OCI-LY1 (cell line): ENCODE measurements at regions not wholly inside any gene's neighbourhood (a gene's known extent, or its start where the extent isn't known, plus 50 kb on each side); places are given as distances from the start of the nearest gene placed in this dataset.

Experiments used
- H2AFZ ChIP-seq: fragments of 200-600 bp; sonication (generic), shearing (Covaris generic); 2 replicates; pipeline ENCODE4 v1.6.0; 2014; ENCODE audit warnings: antibody characterized with exemption, mild to moderate bottlenecking, low read length
- H3F3A ChIP-seq: fragments of 200-600 bp; sonication (generic), shearing (Covaris generic); 2 replicates; pipeline ENCODE4 v1.6.0; 2014; ENCODE audit warnings: mild to moderate bottlenecking, antibody characterized with exemption, low read length, moderate library complexity; ENCODE audit not compliant: insufficient read depth
- H3K27ac ChIP-seq: fragments of 200-600 bp; sonication (generic); 2 replicates; pipeline ENCODE4 v1.5.1; 2014; ENCODE audit warnings: low read length, mixed run types, mild to moderate bottlenecking, low read depth; ENCODE audit not compliant: poor library complexity, severe bottlenecking
- H3K27me3 ChIP-seq: fragments of 200-600 bp; sonication (generic); 2 replicates; pipeline ENCODE4 v1.6.0; 2014; ENCODE audit warnings: antibody characterized with exemption, mild to moderate bottlenecking, low read length, moderate library complexity; ENCODE audit not compliant: insufficient read depth
- H3K36me3 ChIP-seq: fragments of 200-600 bp; sonication (generic); 2 replicates; pipeline ENCODE4 v1.6.1; 2014; ENCODE audit warnings: mild to moderate bottlenecking, antibody characterized with exemption, low read length, moderate library complexity, mixed read lengths; ENCODE audit not compliant: insufficient read depth
- H3K4me1 ChIP-seq: fragments of 200-600 bp; sonication (generic); 2 replicates; pipeline ENCODE4 v1.5.1; 2014; ENCODE audit warnings: mild to moderate bottlenecking, low read length, moderate library complexity; ENCODE audit not compliant: insufficient read depth, severe bottlenecking
- H3K4me2 ChIP-seq: fragments of 200-600 bp; sonication (generic), shearing (Covaris generic); 2 replicates; pipeline ENCODE4 v1.6.1; 2014; ENCODE audit warnings: low read length
- H3K4me3 ChIP-seq: fragments of 200-600 bp; sonication (generic); 2 replicates; pipeline ENCODE4 v1.5.1; 2014; ENCODE audit warnings: low read length, low read depth, mild to moderate bottlenecking, mixed read lengths; ENCODE audit not compliant: poor library complexity, severe bottlenecking
- H3K79me2 ChIP-seq: fragments of 200-600 bp; shearing (Covaris generic); 2 replicates; pipeline ENCODE4 v1.6.1; 2016; ENCODE audit warnings: mixed run types, low read length, mixed read lengths; ENCODE audit not compliant: insufficient read depth
- H3K9ac ChIP-seq: fragments of 200-600 bp; sonication (generic), shearing (Covaris generic); 2 replicates; pipeline ENCODE4 v1.6.1; 2014; ENCODE audit warnings: mild to moderate bottlenecking, low read length, mixed read lengths
- H3K9me2 ChIP-seq: fragments of 200-600 bp; sonication (generic), shearing (Covaris generic); 2 replicates; pipeline ENCODE4 v1.6.1; 2014; ENCODE audit warnings: low read depth, mild to moderate bottlenecking, low read length, mixed read lengths
- H3K9me3 ChIP-seq: fragments of 200-600 bp; shearing (Covaris generic); 2 replicates; pipeline ENCODE4 v1.6.1; 2014; ENCODE audit warnings: low read length, mixed read lengths
- H4K20me1 ChIP-seq: fragments of 200-600 bp; sonication (generic), shearing (Covaris generic); 2 replicates; pipeline ENCODE4 v1.6.0; 2016; ENCODE audit warnings: mild to moderate bottlenecking, low read length; ENCODE audit not compliant: insufficient read depth
- CTCF ChIP-seq: fragments of 200-600 bp; sonication (generic), shearing (Covaris generic); IDR thresholded peaks from 2 replicates; pipeline ENCODE4 v1.5.1; 2017; ENCODE audit warnings: mild to moderate bottlenecking, antibody characterized with exemption, low read length, moderate library complexity, mixed read lengths
- EZH2 ChIP-seq: fragments of 200-600 bp; sonication (generic), shearing (Covaris generic); IDR thresholded peaks from 2 replicates; pipeline ENCODE4 v1.8.0; 2017; ENCODE audit warnings: borderline replicate concordance, mixed run types, mild to moderate bottlenecking, antibody characterized with exemption, low read length, moderate library complexity, mixed read lengths

GRCh38 chr1:54459726-54460191 is 53.6 kb upstream of the SSBP3 start:
- H3K9me2 ChIP-seq = no peaks in the 10 kb centered on the region
- H3K4me1 ChIP-seq = no peaks in the 10 kb centered on the region
- no peak overlapping the region for H3K4me2 ChIP-seq
- H4K20me1 ChIP-seq = no peaks in the 10 kb centered on the region
- TF ChIP-seq CTCF = no peak
- TF ChIP-seq EZH2 = no peak
- no peak overlapping the region for H3K27ac ChIP-seq
- no peaks in the 10 kb centered on the region for H3K36me3 ChIP-seq
- no peaks in the 10 kb centered on the region for H3F3A ChIP-seq
- H3K79me2 ChIP-seq = no peaks in the 10 kb centered on the region
- H3K4me3 ChIP-seq = no peak overlapping the region
- H3K9ac ChIP-seq = no peak overlapping the region
- no peak overlapping the region for H2AFZ ChIP-seq
- H3K27me3 ChIP-seq = peaks cover 3% of the 10 kb centered on the region
- no peaks in the 10 kb centered on the region for H3K9me3 ChIP-seq

GRCh38 chr1:54459140-54459539 is 52.9 kb upstream of the SSBP3 start:
- no peaks in the 10 kb centered on the region for H4K20me1 ChIP-seq
- H3K4me2 ChIP-seq = no peak overlapping the region
- peaks cover 3% of the 10 kb centered on the region for H3K27me3 ChIP-seq
- H3K9me3 ChIP-seq = no peaks in the 10 kb centered on the region
- no peak overlapping the region for H3K4me3 ChIP-seq
- no peaks in the 10 kb centered on the region for H3K4me1 ChIP-seq
- H3K79me2 ChIP-seq = no peaks in the 10 kb centered on the region
- H3F3A ChIP-seq = no peaks in the 10 kb centered on the region
- H3K9me2 ChIP-seq = no peaks in the 10 kb centered on the region
- H3K27ac ChIP-seq = no peak overlapping the region
- no peaks in the 10 kb centered on the region for H3K36me3 ChIP-seq
- TF ChIP-seq CTCF = no peak
- H2AFZ ChIP-seq = no peak overlapping the region
- H3K9ac ChIP-seq = no peak overlapping the region

GRCh38 chr1:54456921-54457529 is 50.8 kb upstream of the SSBP3 start:
- no peaks in the 10 kb centered on the region for H3K36me3 ChIP-seq
- H3K4me3 ChIP-seq = no peak overlapping the region

More at GRCh38 chr1:54456921-54457529, 50.8 kb upstream of the SSBP3 start:
- H4K20me1 ChIP-seq = no peaks in the 10 kb centered on the region
- H3K9ac ChIP-seq = no peak overlapping the region
- no peak overlapping the region for H2AFZ ChIP-seq
- no peaks in the 10 kb centered on the region for H3F3A ChIP-seq
- H3K79me2 ChIP-seq = no peaks in the 10 kb centered on the region
- H3K9me3 ChIP-seq = no peaks in the 10 kb centered on the region
- peaks cover 3% of the 10 kb centered on the region for H3K27me3 ChIP-seq
- H3K9me2 ChIP-seq = no peaks in the 10 kb centered on the region
- H3K4me1 ChIP-seq = no peaks in the 10 kb centered on the region
- TF ChIP-seq CTCF = no peak
- TF ChIP-seq EZH2 = no peak
- H3K27ac ChIP-seq = no peak overlapping the region
- H3K4me2 ChIP-seq = no peak overlapping the region
